PC-9 (cell line): ENCODE measurements at regions not wholly inside any gene's neighbourhood (a gene's known extent, or its start where the extent isn't known, plus 50 kb on each side); places are given as distances from the start of the nearest gene placed in this dataset.

Source experiments
- BruUV-seq: library from RNA; stranded (reverse); fragments of 400-500 nt; replicated peaks from 2 replicates; lab custom pipeline; 2021; lab: Mats Ljungman, UMichigan
- CTCF ChIA-PET: fragments of 300-600 bp; sonication (Branson Sonifier 250); formaldehyde crosslinking; loops from one replicate; lab custom pipeline; 2022; ENCODE audit warnings: antibody characterized with exemption; lab: Charles Lee
- POLR2A ChIA-PET: fragments of 300-600 bp; sonication (Branson Sonifier 250); formaldehyde crosslinking; loops from one replicate; lab custom pipeline; 2022; ENCODE audit warnings: antibody characterized with exemption; ENCODE audit not compliant: unreplicated experiment; lab: Charles Lee
- DNase-seq, 2 experiments: peaks; one replicate each; pipeline versions ENCODE4 v3.0.0 to v3.0.0-alpha.2; 2015 to 2022; ENCODE audit warnings: mixed read lengths in 1 of 2
- H2AFZ ChIP-seq: fragments of 200-600 bp; sonication (generic); 2 replicates; pipeline ENCODE4 v1.8.1; 2017; ENCODE audit warnings: antibody characterized with exemption
- H3F3A ChIP-seq: fragments of 200-600 bp; sonication (generic); 2 replicates; pipeline ENCODE4 v1.8.1; 2017; ENCODE audit warnings: antibody characterized with exemption, mild to moderate bottlenecking, low read depth; ENCODE audit not compliant: insufficient read depth
- H3K27ac ChIP-seq: fragments of 200-600 bp; sonication (generic); 2 replicates; pipeline ENCODE4 v1.6.1; 2016; ENCODE audit warnings: mixed run types
- H3K27me3 ChIP-seq: fragments of 200-600 bp; sonication (generic); 2 replicates; pipeline ENCODE4 v1.6.1; 2016; ENCODE audit warnings: low read depth, mixed run types; ENCODE audit not compliant: insufficient read depth
- H3K36me3 ChIP-seq: fragments of 200-600 bp; sonication (generic); 2 replicates; pipeline ENCODE4 v1.6.1; 2016; ENCODE audit warnings: low read depth, mixed run types
- H3K4me1 ChIP-seq: fragments of 200-600 bp; sonication (generic); replicated peaks from 2 replicates; pipeline ENCODE4 v1.6.1; 2016; ENCODE audit warnings: mixed run types; ENCODE audit not compliant: insufficient read depth
- H3K4me2 ChIP-seq: fragments of 200-600 bp; sonication (generic); 2 replicates; pipeline ENCODE4 v1.6.1; 2017; ENCODE audit warnings: mixed run types
- H3K4me3 ChIP-seq: fragments of 200-600 bp; sonication (generic); 2 replicates; pipeline ENCODE4 v1.6.1; 2016; ENCODE audit warnings: mixed run types
- H3K79me2 ChIP-seq: fragments of 200-600 bp; sonication (generic); 2 replicates; pipeline ENCODE4 v1.6.1; 2017; ENCODE audit warnings: low read depth, mixed run types
- H3K9me2 ChIP-seq: fragments of 200-600 bp; sonication (generic); 2 replicates; pipeline ENCODE4 v1.8.1; 2017; ENCODE audit warnings: mild to moderate bottlenecking; ENCODE audit not compliant: insufficient read depth
- H3K9me3 ChIP-seq: fragments of 200-600 bp; sonication (generic); 2 replicates; pipeline ENCODE4 v1.8.1; 2016; ENCODE audit warnings: low read depth; ENCODE audit not compliant: insufficient read depth
- H4K20me1 ChIP-seq: fragments of 200-600 bp; sonication (generic); 2 replicates; pipeline ENCODE4 v1.8.1; 2017; ENCODE audit not compliant: insufficient read depth
- CTCF ChIP-seq: fragments of 200-600 bp; sonication (generic); conservative IDR thresholded peaks from 2 replicates; pipeline ENCODE4 v1.6.1; 2017; ENCODE audit warnings: mixed run types, antibody characterized with exemption, mild to moderate bottlenecking, moderate library complexity
- EZH2 ChIP-seq: fragments of 200-600 bp; sonication (generic); IDR thresholded peaks from 2 replicates; pipeline ENCODE4 v1.8.0; 2017; ENCODE audit warnings: antibody characterized with exemption, low read depth
- intact Hi-C: fragments of 100-400 bp; cut with micrococcal nuclease; formaldehyde crosslinking; loops from one replicate; pipeline ENCODE4 v1.10.0; 2022; ENCODE audit not compliant: unreplicated experiment

- H3K4me2 ChIP-seq, result no peak overlapping the region
- TF ChIP-seq CTCF (no peak), EZH2 (no peak)
- no peaks in the 10 kb centered on the region for H3F3A ChIP-seq
- DNase-seq, result no peak
- H3K4me1 ChIP-seq, result no peaks in the 10 kb centered on the region
- H2AFZ ChIP-seq, result no peak overlapping the region
- H3K36me3 ChIP-seq, result no peaks in the 10 kb centered on the region
- intact Hi-C loops, result loop anchor here (5.0 kb wide), 1 partner anchor 288 kb away; no protein-coding TSS in a partner anchor
- H3K4me3 ChIP-seq, result no peak overlapping the region
- no TSS peak for BruUV-seq
- H3K9me3 ChIP-seq, result no peaks in the 10 kb centered on the region
- H3K79me2 ChIP-seq, result no peaks in the 10 kb centered on the region
- no peaks in the 10 kb centered on the region for H3K27me3 ChIP-seq
- no peak overlapping the region for H3K27ac ChIP-seq
- no peaks in the 10 kb centered on the region for H4K20me1 ChIP-seq
- ChIA-PET POLR2A (no interaction called here), CTCF (no interaction called here)
- H3K9me2 ChIP-seq, result no peaks in the 10 kb centered on the region
Measured at GRCh38 chr4:127139788-127140286, 492.9 kb upstream of the INTU start.

GRCh38 chr4:127140306-127140705 is 492.5 kb upstream of the INTU start:
- H3K36me3 ChIP-seq, result no peaks in the 10 kb centered on the region
- no peak for DNase-seq
- POLR2A ChIA-PET, result no interaction called here
- no peak overlapping the region for H3K4me3 ChIP-seq
- no TSS peak for BruUV-seq
- no peaks in the 10 kb centered on the region for H3F3A ChIP-seq
- H3K79me2 ChIP-seq, result no peaks in the 10 kb centered on the region
- no peaks in the 10 kb centered on the region for H3K9me3 ChIP-seq
- CTCF ChIA-PET, result no interaction called here
- H3K27me3 ChIP-seq, result no peaks in the 10 kb centered on the region
- TF ChIP-seq EZH2 (no peak), CTCF (no peak)
- H3K9me2 ChIP-seq, result no peaks in the 10 kb centered on the region
- no peak overlapping the region for H3K27ac ChIP-seq
- H4K20me1 ChIP-seq, result no peaks in the 10 kb centered on the region
- intact Hi-C loops, result loop anchor here (5.0 kb wide), 1 partner anchor 288 kb away; no protein-coding TSS in a partner anchor
- H2AFZ ChIP-seq, result no peak overlapping the region
- no peaks in the 10 kb centered on the region for H3K4me1 ChIP-seq
- no peak overlapping the region for H3K4me2 ChIP-seq

- TF ChIP-seq EZH2 (no peak), CTCF (no peak)
- no peaks in the 10 kb centered on the region for H3K79me2 ChIP-seq
- no TSS peak for BruUV-seq
- H3F3A ChIP-seq, result no peaks in the 10 kb centered on the region
- no peaks in the 10 kb centered on the region for H3K27me3 ChIP-seq
- no peak for DNase-seq
- no peak overlapping the region for H3K27ac ChIP-seq
- no peak overlapping the region for H3K4me2 ChIP-seq
- CTCF ChIA-PET, result no interaction called here
- H3K9me2 ChIP-seq, result no peaks in the 10 kb centered on the region
- no peaks in the 10 kb centered on the region for H3K9me3 ChIP-seq
- POLR2A ChIA-PET, result no interaction called here
- no peaks in the 10 kb centered on the region for H3K4me1 ChIP-seq
- intact Hi-C loops, result loop anchor here (5.0 kb wide), 1 partner anchor 290 kb away; no protein-coding TSS in a partner anchor
- no peaks in the 10 kb centered on the region for H3K36me3 ChIP-seq
- no peak overlapping the region for H2AFZ ChIP-seq
- H3K4me3 ChIP-seq, result no peak overlapping the region
- no peaks in the 10 kb centered on the region for H4K20me1 ChIP-seq
Measured at GRCh38 chr4:127141856-127142255, 490.9 kb upstream of the INTU start.
